Psoas muscle (tissue), 7 donors: ENCODE measurements at regions not wholly inside any gene's neighbourhood (a gene's known extent, or its start where the extent isn't known, plus 50 kb on each side); places are given as distances from the start of the nearest gene placed in this dataset.

ENCODE experiments used
- ATAC-seq, 4 donors: fragments of 200-7000 bp; cut with Tn5 transposase; one replicate each; pipeline ENCODE4 v1.9.1; 2020; ENCODE audit warnings: moderate library complexity in 3 of 4, mild to moderate bottlenecking in 2 of 4
- DNase-seq, 2 donors: peaks; one replicate each; pipeline ENCODE4 v3.0.0-alpha.2; 2020
- H3K27ac ChIP-seq: fragments of 200-600 bp; one replicate; pipeline ENCODE4 v1.8.0; 2022
- H3K27me3 ChIP-seq, 3 donors: fragments of 200-600 bp in 1 of 3; one replicate each; pipeline versions ENCODE4 v1.6.1 to v1.8.0; 2013 to 2022; ENCODE audit warnings: low read length in 2 of 3, mild to moderate bottlenecking in 2 of 3, moderate library complexity in 1 of 3; ENCODE audit not compliant: insufficient read depth in 3 of 3
- H3K36me3 ChIP-seq, 2 donors: fragments of 200-600 bp in 1 of 2; one replicate each; pipeline versions ENCODE4 v1.6.1 to v1.8.0; 2013 to 2022; ENCODE audit warnings: low read depth in 1 of 2, mild to moderate bottlenecking in 1 of 2, moderate library complexity in 1 of 2; ENCODE audit not compliant: insufficient read depth in 1 of 2
- H3K4me1 ChIP-seq: fragments of 200-600 bp; one replicate; pipeline ENCODE4 v1.8.0; 2022
- H3K4me3 ChIP-seq: fragments of 200-600 bp; one replicate; pipeline ENCODE4 v1.8.0; 2022; ENCODE audit warnings: mild to moderate bottlenecking
- H3K9me3 ChIP-seq: fragments of 200-600 bp; one replicate; pipeline ENCODE4 v1.8.0; 2022
- WGBS, 3 donors: extraction: QIAGEN DNeasy Blood & Tissue Kit; methylation state at CpG; one replicate each; pipeline versions ENCODE4 v1.1.6 to v1.1.7; 2013; 5-methylcytosine and 5-hydroxymethylcytosine counted together
- intact Hi-C, 2 donors: fragments of 100-400 bp; cut with DNase I; formaldehyde crosslinking; loops; one replicate each; pipeline versions ENCODE4 v1.11.0 to v1.14.2; 2022
- TF ChIP-seq, protein P1 (sequence below): fragments of 200-600 bp; IDR thresholded peaks from one replicate; pipeline ENCODE4 v1.8.0; 2022; ENCODE audit warnings: antibody characterized with exemption
- donor health status: healthy with polysubstance abuse.
- donor health status: DM: no; HTN: no; CAD: no; lungs with moderate emphysema.
- donor health status: Bipolar disorder and iron deficiency.
- donor health status: healthy.
- donor health status: DM: yes; HTN: yes; CAD: no.
- donor health status: DM: no; HTN: no; CAD: no.
- donor health status: DM: yes; HTN: yes; CAD: no.

DNA sequence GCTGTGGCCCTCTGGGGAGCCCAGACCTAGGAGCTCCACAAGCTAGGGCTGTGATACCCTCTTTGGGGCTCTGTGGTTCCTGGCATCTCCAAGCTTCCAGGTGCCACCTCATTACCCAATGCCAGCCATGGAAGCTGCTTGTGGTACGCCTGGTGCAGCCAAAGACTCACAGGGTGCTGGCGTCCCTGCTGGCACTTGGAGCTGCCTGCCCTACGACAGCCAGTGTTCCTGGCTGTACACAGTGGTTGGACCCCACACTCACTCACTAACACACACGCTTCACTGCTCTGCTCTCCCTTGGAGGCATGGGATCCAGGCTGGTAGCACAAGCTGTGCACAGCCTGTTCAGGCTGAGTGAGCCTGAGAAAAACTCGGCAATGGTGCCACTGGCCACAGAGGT lies 894.1 kb upstream of the PHF14 start:
- TF ChIP-seq, protein P1, sequence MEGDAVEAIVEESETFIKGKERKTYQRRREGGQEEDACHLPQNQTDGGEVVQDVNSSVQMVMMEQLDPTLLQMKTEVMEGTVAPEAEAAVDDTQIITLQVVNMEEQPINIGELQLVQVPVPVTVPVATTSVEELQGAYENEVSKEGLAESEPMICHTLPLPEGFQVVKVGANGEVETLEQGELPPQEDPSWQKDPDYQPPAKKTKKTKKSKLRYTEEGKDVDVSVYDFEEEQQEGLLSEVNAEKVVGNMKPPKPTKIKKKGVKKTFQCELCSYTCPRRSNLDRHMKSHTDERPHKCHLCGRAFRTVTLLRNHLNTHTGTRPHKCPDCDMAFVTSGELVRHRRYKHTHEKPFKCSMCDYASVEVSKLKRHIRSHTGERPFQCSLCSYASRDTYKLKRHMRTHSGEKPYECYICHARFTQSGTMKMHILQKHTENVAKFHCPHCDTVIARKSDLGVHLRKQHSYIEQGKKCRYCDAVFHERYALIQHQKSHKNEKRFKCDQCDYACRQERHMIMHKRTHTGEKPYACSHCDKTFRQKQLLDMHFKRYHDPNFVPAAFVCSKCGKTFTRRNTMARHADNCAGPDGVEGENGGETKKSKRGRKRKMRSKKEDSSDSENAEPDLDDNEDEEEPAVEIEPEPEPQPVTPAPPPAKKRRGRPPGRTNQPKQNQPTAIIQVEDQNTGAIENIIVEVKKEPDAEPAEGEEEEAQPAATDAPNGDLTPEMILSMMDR = no peak
- Histone ChIP-seq H3K36me3 (no peaks in the 10 kb centered on the region), H3K27ac (no peak overlapping the region), H3K4me3 (no peak overlapping the region), H3K27me3 (no peaks in the 10 kb centered on the region), H3K9me3 (no peaks in the 10 kb centered on the region), H3K4me1 (no peaks in the 10 kb centered on the region)
- DNase-seq = no peak
- WGBS, 3 donors = 81 to 94% (median 85%) methylated on average over 5 of the region's 5 CpGs
- intact Hi-C loops = no loop called here
- ATAC-seq = no peak

DNA sequence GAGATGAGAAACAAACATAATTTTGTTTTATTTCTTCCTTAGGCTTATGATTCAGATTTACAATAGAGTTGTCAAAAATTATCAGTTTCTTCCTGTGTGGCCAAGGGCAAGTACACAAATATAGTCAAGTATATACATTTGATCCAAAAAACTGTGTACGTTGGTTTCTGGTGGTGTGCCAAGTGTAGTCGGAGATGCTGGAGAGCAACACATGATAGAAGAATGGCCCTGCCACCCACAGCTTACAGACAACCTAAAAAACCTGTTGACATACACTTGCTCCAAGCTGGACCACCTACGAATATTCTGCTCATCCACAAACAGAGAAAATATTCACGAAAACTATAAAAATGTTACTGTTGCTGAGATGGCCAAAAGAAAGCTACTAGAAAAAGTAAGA lies 890.8 kb upstream of the PHF14 start:
- Histone ChIP-seq H3K9me3 (no peaks in the 10 kb centered on the region), H3K4me3 (no peak overlapping the region), H3K4me1 (no peaks in the 10 kb centered on the region), H3K27me3 (no peaks in the 10 kb centered on the region), H3K36me3 (no peaks in the 10 kb centered on the region), H3K27ac (no peak overlapping the region)
- TF ChIP-seq, protein P1 = no peak
- ATAC-seq (no peak), DNase-seq (no peak)
- intact Hi-C loops = no loop called here
- 70 to 75% (median 73%) methylated on average over 4 of the region's 4 CpGs for WGBS, 3 donors

DNA sequence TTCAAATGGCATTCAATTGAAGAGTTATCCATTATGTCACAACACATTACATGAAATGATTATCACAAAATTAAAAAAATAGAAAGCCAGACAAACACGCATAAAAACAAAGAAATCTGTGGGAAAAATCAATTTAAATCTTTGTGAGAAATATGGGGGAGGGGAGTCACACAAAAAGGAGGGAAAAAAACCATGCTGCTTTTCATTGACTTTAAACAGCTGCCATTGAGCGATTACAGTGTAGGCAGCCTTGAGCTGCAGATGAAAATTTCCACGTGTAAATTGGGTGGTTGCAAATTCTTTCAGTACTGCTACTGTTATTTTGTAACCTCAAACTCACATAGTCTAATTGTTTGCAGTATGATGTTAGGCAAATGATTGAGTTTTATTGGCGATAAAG lies 889.9 kb upstream of the PHF14 start:
- Histone ChIP-seq H3K36me3 (no peaks in the 10 kb centered on the region), H3K9me3 (no peaks in the 10 kb centered on the region), H3K27me3 (no peaks in the 10 kb centered on the region), H3K4me1 (no peaks in the 10 kb centered on the region), H3K27ac (no peak overlapping the region), H3K4me3 (no peak overlapping the region)
- intact Hi-C loops = no loop called here
- WGBS, 3 donors = 47 to 62% (median 57%) methylated on average over 4 of the region's 4 CpGs
- TF ChIP-seq, protein P1 = no peak
- no peak for DNase-seq
- no peak for ATAC-seq

DNA sequence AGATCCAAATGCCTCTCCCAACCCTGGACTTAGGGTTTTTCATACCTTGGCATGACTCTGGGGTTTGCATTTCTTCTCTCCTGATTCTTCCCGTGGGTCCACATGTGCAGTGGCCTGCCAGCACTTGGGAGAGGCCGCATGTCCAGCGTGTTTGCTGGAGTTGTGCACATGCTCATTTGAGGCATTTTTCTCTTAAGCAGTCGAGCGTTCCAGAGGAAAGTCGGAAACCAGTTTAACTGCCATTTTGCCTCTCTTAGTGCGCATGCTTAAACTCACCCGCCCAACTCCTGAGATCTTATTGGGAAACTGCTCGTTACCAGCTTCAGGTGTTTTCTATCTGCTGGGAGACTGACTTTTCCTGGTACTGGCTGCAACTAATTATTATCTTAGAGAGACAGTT lies 888.4 kb upstream of the PHF14 start:
- no peak for DNase-seq
- ATAC-seq = peak in 1 of 4 donors; percentile 15
- H3K4me1 ChIP-seq = no peaks in the 10 kb centered on the region
- no peak overlapping the region for H3K27ac ChIP-seq
- no peaks in the 10 kb centered on the region for H3K36me3 ChIP-seq
- no peaks in the 10 kb centered on the region for H3K9me3 ChIP-seq
- no peak overlapping the region for H3K4me3 ChIP-seq
- 83 to 86% (median 85%) methylated on average over 9 of the region's 9 CpGs for WGBS, 3 donors
- intact Hi-C loops = no loop called here
- H3K27me3 ChIP-seq = no peaks in the 10 kb centered on the region
- TF ChIP-seq, protein P1 = no peak

DNA sequence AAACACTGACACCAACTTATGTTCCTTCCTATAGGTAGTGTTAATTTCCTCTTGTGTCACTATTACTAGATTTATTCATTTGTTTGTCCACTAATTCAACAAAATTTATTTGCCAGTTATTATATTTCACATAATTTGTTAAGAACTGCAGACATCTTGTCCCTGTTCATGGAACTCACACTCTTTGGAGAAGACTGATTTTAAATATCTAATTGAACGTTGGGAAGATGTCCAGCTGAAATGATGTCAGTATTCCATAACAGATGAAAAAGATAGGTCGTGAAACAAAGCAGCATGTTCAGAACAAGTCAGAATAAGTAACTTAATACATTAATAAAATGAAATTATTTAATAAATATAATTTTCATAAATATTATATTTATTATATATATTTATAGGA lies 873.1 kb upstream of the PHF14 start:
- no peak for ATAC-seq
- TF ChIP-seq, protein P1 = no peak
- H3K4me3 ChIP-seq = no peak overlapping the region
- 69 to 74% (median 70%) methylated on average over 2 of the region's 2 CpGs for WGBS, 3 donors
- no peaks in the 10 kb centered on the region for H3K4me1 ChIP-seq
- DNase-seq = no peak
- H3K36me3 ChIP-seq = no peaks in the 10 kb centered on the region
- intact Hi-C loops = no loop called here
- H3K27ac ChIP-seq = no peak overlapping the region
- H3K9me3 ChIP-seq = no peaks in the 10 kb centered on the region
- H3K27me3 ChIP-seq = no peaks in the 10 kb centered on the region
